ENCODE measurements at regions not wholly inside any gene's neighbourhood (a gene's known extent, or its start where the extent isn't known, plus 50 kb on each side); places are given as distances from the start of the nearest gene placed in this dataset.

- no peak for DNase-seq (ENCODE audit: low spot score)
Measured at GRCh38 chr10:47077941-47078340, 166.7 kb downstream of the PTPN20 start.

- no peak for DNase-seq (ENCODE audit: low spot score)
Measured at GRCh38 chr10:47078393-47079203, 167.4 kb downstream of the PTPN20 start.

- no peak for DNase-seq (ENCODE audit: low spot score)
Measured at GRCh38 chr10:47079204-47079580, 168.0 kb downstream of the PTPN20 start.

- DNase-seq (ENCODE audit: low spot score) = no peak
Measured at GRCh38 chr10:47081264-47081663, 170.0 kb downstream of the PTPN20 start.

- no peak for DNase-seq (ENCODE audit: low spot score)
Measured at GRCh38 chr10:47082055-47082784, 171.0 kb downstream of the PTPN20 start.

GRCh38 chr10:47087667-47088066 is 176.4 kb downstream of the PTPN20 start:
- DNase-seq (ENCODE audit: low spot score) = no peak

GRCh38 chr10:47088656-47089354 is 177.6 kb downstream of the PTPN20 start:
- DNase-seq (ENCODE audit: low spot score) = peak; percentile 28

- DNase-seq (ENCODE audit: low spot score) = no peak
Measured at GRCh38 chr10:47090042-47090441, 178.8 kb downstream of the PTPN20 start.

GRCh38 chr10:47090903-47091302 is 179.7 kb downstream of the PTPN20 start:
- no peak for DNase-seq (ENCODE audit: low spot score)

GRCh38 chr10:47091421-47091820 is 180.2 kb downstream of the PTPN20 start:
- no peak for DNase-seq (ENCODE audit: low spot score)

GRCh38 chr10:47092376-47092775 is 181.1 kb downstream of the PTPN20 start:
- DNase-seq (ENCODE audit: low spot score) = no peak

- DNase-seq (ENCODE audit: low spot score) = peak; percentile 76
Measured at GRCh38 chr10:47092831-47093230, 181.6 kb downstream of the PTPN20 start.

- no peak for DNase-seq (ENCODE audit: low spot score)
Measured at GRCh38 chr10:47094126-47094525, 182.9 kb downstream of the PTPN20 start.

- DNase-seq (ENCODE audit: low spot score) = no peak
Measured at GRCh38 chr10:47094636-47095035, 183.4 kb downstream of the PTPN20 start.

- DNase-seq (ENCODE audit: low spot score) = no peak
Measured at GRCh38 chr10:47095211-47095610, 184.0 kb downstream of the PTPN20 start.

- no peak for DNase-seq (ENCODE audit: low spot score)
Measured at GRCh38 chr10:47095848-47096612, 184.8 kb downstream of the PTPN20 start.

- DNase-seq (ENCODE audit: low spot score) = no peak
Measured at GRCh38 chr10:47098238-47098637, 187.0 kb downstream of the PTPN20 start.

- DNase-seq (ENCODE audit: low spot score) = no peak
Measured at GRCh38 chr10:47098964-47099363, 187.7 kb downstream of the PTPN20 start.

GRCh38 chr10:47099474-47099873 is 188.2 kb downstream of the PTPN20 start:
- no peak for DNase-seq (ENCODE audit: low spot score)

GRCh38 chr10:47101196-47101595 is 190.0 kb downstream of the PTPN20 start:
- DNase-seq (ENCODE audit: low spot score) = no peak

- DNase-seq (ENCODE audit: low spot score) = no peak
Measured at GRCh38 chr10:47101807-47102206, 190.6 kb downstream of the PTPN20 start.

- no peak for DNase-seq (ENCODE audit: low spot score)
Measured at GRCh38 chr10:47104151-47104605, 192.9 kb downstream of the PTPN20 start.

Measured in Ammon's horn (tissue), 1 donor.